ENCODE measurements at regions not wholly inside any gene's neighbourhood (a gene's known extent, or its start where the extent isn't known, plus 50 kb on each side); places are given as distances from the start of the nearest gene placed in this dataset.

DNA sequence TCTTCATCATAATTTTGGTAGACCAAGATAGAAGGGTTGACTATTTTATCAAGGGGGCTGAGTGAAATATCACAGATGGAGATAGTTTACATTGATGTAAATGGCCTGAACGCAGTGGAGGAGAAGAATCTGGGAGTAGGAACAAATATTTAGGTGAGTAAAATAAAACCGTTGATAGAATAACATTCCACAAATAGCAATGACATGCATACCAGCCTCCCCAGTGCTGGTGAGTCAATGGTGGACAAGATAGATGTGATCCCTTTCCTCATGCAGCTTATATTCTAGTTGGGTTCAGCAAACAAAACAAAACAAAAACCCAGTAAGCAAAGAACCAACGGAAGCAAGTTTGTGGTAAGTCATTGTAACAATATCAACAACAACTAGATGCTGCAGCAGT, 385.2 kb downstream of the FAM170A start:
- Histone ChIP-seq H3K9me3 (ENCODE audit: low read depth) (no peaks in the 10 kb centered on the region), H3K27me3 (no peaks in the 10 kb centered on the region), H3K36me3 (no peaks in the 10 kb centered on the region), H3K4me1 (ENCODE audit: low read depth) (no peaks in the 10 kb centered on the region), H3K27ac (no peak overlapping the region), H3K4me3 (no peak overlapping the region)
- no peak for TF ChIP-seq CTCF (IDR thresholded peaks at IDR 0.05; ENCODE audit: low read depth, low read length)
- no peak for DNase-seq (ENCODE audit: low read depth in 1 of 2, low spot score in 1 of 2)

- H3K4me3 ChIP-seq: no peak overlapping the region
- no peak overlapping the region for H3K27ac ChIP-seq
- no peak for TF ChIP-seq CTCF (IDR thresholded peaks at IDR 0.05; ENCODE audit: low read depth, low read length)
- no peaks in the 10 kb centered on the region for H3K4me1 ChIP-seq (ENCODE audit: low read depth)
- no peaks in the 10 kb centered on the region for H3K27me3 ChIP-seq
- H3K9me3 ChIP-seq (ENCODE audit: low read depth): no peaks in the 10 kb centered on the region
- no peaks in the 10 kb centered on the region for H3K36me3 ChIP-seq
- no peak for DNase-seq (ENCODE audit: low read depth in 1 of 2, low spot score in 1 of 2)
Observed at GRCh38 chr5:120016717-120017382, 387.5 kb downstream of the FAM170A start.

DNA sequence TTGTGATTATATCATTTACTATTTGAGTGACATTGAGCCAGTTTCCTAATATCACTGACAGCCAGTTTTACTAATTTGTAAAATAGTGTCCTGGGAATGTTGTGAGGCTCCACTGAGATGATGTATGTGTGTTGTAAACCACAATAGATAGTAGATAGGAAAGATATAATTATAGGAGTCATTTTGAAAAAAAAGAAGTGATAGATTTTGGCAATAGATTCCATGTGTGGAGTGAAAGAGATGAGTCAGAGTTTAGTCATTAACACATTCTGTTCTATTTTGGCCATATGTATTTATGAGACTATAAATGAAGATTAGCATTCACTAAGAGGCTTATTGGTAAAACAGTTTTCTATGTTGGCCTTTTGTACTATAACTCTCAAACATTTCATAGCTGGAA, 388.2 kb downstream of the FAM170A start:
- H3K9me3 ChIP-seq (ENCODE audit: low read depth): no peaks in the 10 kb centered on the region
- no peaks in the 10 kb centered on the region for H3K27me3 ChIP-seq
- no peaks in the 10 kb centered on the region for H3K4me1 ChIP-seq (ENCODE audit: low read depth)
- H3K36me3 ChIP-seq: no peaks in the 10 kb centered on the region
- H3K4me3 ChIP-seq: no peak overlapping the region
- peak in 1 of 2 donors; percentile 10 for DNase-seq (ENCODE audit: low read depth in 1 of 2, low spot score in 1 of 2)
- H3K27ac ChIP-seq: no peak overlapping the region
- TF ChIP-seq CTCF (IDR thresholded peaks at IDR 0.05; ENCODE audit: low read depth, low read length): no peak

- H3K4me1 ChIP-seq (ENCODE audit: low read depth): no peaks in the 10 kb centered on the region
- no peak overlapping the region for H3K27ac ChIP-seq
- no peak for TF ChIP-seq CTCF (IDR thresholded peaks at IDR 0.05; ENCODE audit: low read depth, low read length)
- DNase-seq (ENCODE audit: low read depth in 1 of 2, low spot score in 1 of 2): no peak
- no peaks in the 10 kb centered on the region for H3K27me3 ChIP-seq
- no peaks in the 10 kb centered on the region for H3K9me3 ChIP-seq (ENCODE audit: low read depth)
- no peak overlapping the region for H3K4me3 ChIP-seq
- no peaks in the 10 kb centered on the region for H3K36me3 ChIP-seq
Observed at GRCh38 chr5:120035181-120035580, 405.8 kb downstream of the FAM170A start.

DNA sequence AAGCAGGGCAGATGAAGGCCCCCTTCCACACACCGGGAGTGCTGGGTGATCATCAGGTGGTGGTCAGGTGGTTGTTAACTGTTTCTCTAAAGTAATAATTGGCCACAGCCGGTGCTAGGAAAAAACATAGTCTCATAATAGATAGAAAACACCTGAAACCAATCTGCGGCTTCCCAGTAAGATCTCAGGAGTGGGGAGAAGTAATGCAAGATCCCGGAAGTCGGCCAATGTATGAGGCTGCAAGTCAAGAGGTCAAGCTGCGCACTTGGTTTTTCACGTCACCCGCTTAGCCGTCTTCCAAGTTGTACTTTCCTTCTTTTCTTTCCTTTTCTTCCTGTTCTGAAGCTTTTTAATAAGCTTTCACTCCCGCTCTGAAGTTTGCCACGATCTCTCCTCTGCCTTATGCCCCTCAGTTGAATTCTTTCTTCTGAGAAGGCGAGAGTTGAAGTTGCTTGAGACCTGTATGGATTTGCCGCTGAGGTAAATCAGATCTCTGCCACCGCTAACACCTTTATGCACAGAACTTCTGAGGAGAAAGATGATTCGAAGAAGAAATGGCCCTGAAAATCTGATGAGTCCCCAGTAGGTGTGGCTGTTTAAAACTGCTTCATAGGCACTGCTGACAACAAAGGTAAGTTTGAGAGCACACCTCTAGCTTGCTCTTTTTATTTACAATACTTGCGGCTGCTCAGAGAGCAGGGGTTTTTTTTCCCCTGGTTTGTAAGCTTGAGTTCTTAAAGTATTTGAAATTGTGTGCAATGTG, 406.6 kb downstream of the FAM170A start:
- Histone ChIP-seq H3K36me3 (no peaks in the 10 kb centered on the region), H3K4me1 (ENCODE audit: low read depth) (no peaks in the 10 kb centered on the region), H3K27ac (no peak overlapping the region), H3K4me3 (no peak overlapping the region), H3K9me3 (ENCODE audit: low read depth) (no peaks in the 10 kb centered on the region), H3K27me3 (no peaks in the 10 kb centered on the region)
- DNase-seq (ENCODE audit: low read depth in 1 of 2, low spot score in 1 of 2): no peak
- no peak for TF ChIP-seq CTCF (IDR thresholded peaks at IDR 0.05; ENCODE audit: low read depth, low read length)

All from cardiac muscle cell (in vitro differentiated cells and primary cell).